CD14-positive monocyte (primary cell): ENCODE measurements at regions not wholly inside any gene's neighbourhood (a gene's known extent, or its start where the extent isn't known, plus 50 kb on each side); places are given as distances from the start of the nearest gene placed in this dataset.

Source experiments
- DNase-seq, 3 donors: peaks; one replicate each; pipeline ENCODE4 v3.0.0-alpha.2; 2011 to 2022
- H2AFZ ChIP-seq: 2 replicates; pipeline ENCODE4 v1.6.0; 2012; ENCODE audit warnings: mild to moderate bottlenecking, low read depth, low read length, inconsistent platforms; ENCODE audit not compliant: insufficient read depth, poor library complexity, severe bottlenecking
- H3K27ac ChIP-seq, 2 donors: 1 replicate in 1 of 2; 2 replicates in 1 of 2; pipeline ENCODE4 v1.5.1; 2012 to 2013; ENCODE audit warnings: low read length in 2 of 2, control low read depth in 1 of 2, inconsistent platforms in 1 of 2, low read depth in 1 of 2, mild to moderate bottlenecking in 1 of 2
- H3K27me3 ChIP-seq, 2 donors: one replicate each; pipeline versions ENCODE4 v1.6.0 to v1.6.1; 2011 to 2013; ENCODE audit warnings: low read length in 2 of 2; ENCODE audit not compliant: control insufficient read depth in 2 of 2, insufficient read depth in 2 of 2
- H3K36me3 ChIP-seq, 2 donors: replicated peaks in 1 of 2; 1 replicate in 1 of 2; 2 replicates in 1 of 2; pipeline versions ENCODE4 v1.5.1 to v1.6.1; 2012 to 2013; ENCODE audit warnings: low read length in 2 of 2, control low read depth in 1 of 2, inconsistent platforms in 1 of 2, mild to moderate bottlenecking in 1 of 2; ENCODE audit not compliant: insufficient read depth in 2 of 2, control insufficient read depth in 1 of 2
- H3K4me1 ChIP-seq, 2 donors: 1 replicate in 1 of 2; 2 replicates in 1 of 2; pipeline versions ENCODE4 v1.5.1 to v1.6.1; 2012 to 2013; ENCODE audit warnings: low read length in 2 of 2, control low read depth in 1 of 2, inconsistent platforms in 1 of 2, mild to moderate bottlenecking in 1 of 2, moderate library complexity in 1 of 2; ENCODE audit not compliant: insufficient read depth in 2 of 2, control insufficient read depth in 1 of 2
- H3K4me2 ChIP-seq: replicated peaks from 2 replicates; pipeline ENCODE3; 2012; ENCODE audit warnings: low read length, moderate library complexity, mild to moderate bottlenecking; ENCODE audit not compliant: poor library complexity, severe bottlenecking; ENCODE audit errors: extremely low read depth
- H3K4me3 ChIP-seq, 3 experiments: fragments of 200-600 bp in 1 of 3; sonication (generic) in 1 of 3; replicated peaks in 1 of 3; 1 replicate in 2 of 3; 2 replicates in 1 of 3; pipeline ENCODE4 v1.5.1; 2011 to 2013; ENCODE audit warnings: low read length in 3 of 3, mild to moderate bottlenecking in 3 of 3, control low read depth in 2 of 3, low read depth in 2 of 3, inconsistent platforms in 1 of 3, moderate library complexity in 1 of 3
- H3K79me2 ChIP-seq: 2 replicates; pipeline ENCODE4 v1.6.0; 2012; ENCODE audit warnings: mild to moderate bottlenecking, control low read depth, inconsistent platforms, low read length, moderate library complexity; ENCODE audit not compliant: insufficient read depth
- H3K9ac ChIP-seq: 2 replicates; pipeline ENCODE4 v1.6.0; 2017; ENCODE audit warnings: low read length, mild to moderate bottlenecking; ENCODE audit not compliant: insufficient read depth, poor library complexity, severe bottlenecking
- H3K9me3 ChIP-seq, 2 donors: replicated peaks in 1 of 2; 1 replicate in 1 of 2; 2 replicates in 1 of 2; pipeline versions ENCODE4 v1.5.1 to v1.6.1; 2012 to 2013; ENCODE audit warnings: low read length in 2 of 2, control low read depth in 1 of 2; ENCODE audit not compliant: control insufficient read depth in 1 of 2, insufficient read depth in 1 of 2
- H4K20me1 ChIP-seq: 2 replicates; pipeline ENCODE4 v1.6.0; 2012; ENCODE audit warnings: mild to moderate bottlenecking, low read length, control low read depth, moderate library complexity; ENCODE audit not compliant: insufficient read depth
- H3K27ac Mint-ChIP-seq, 7 donors: one replicate each; pipeline ENCODE4 v1.8.0; 2020; ENCODE audit warnings: mild to moderate bottlenecking in 7 of 7, mixed read lengths in 7 of 7, moderate library complexity in 6 of 7, inconsistent platforms in 2 of 7
- H3K27me3 Mint-ChIP-seq, 3 donors: one replicate each; pipeline ENCODE4 v1.8.0; 2021 to 2022; ENCODE audit warnings: low read depth in 3 of 3, mild to moderate bottlenecking in 3 of 3, mixed read lengths in 3 of 3, moderate library complexity in 3 of 3, inconsistent platforms in 1 of 3
- H3K36me3 Mint-ChIP-seq, 2 donors: one replicate each; pipeline ENCODE4 v1.8.0; 2020; ENCODE audit warnings: mixed read lengths in 2 of 2, inconsistent platforms in 1 of 2, mild to moderate bottlenecking in 1 of 2
- H3K4me1 Mint-ChIP-seq: one replicate; pipeline ENCODE4 v1.8.0; 2020; ENCODE audit warnings: mild to moderate bottlenecking, mixed read lengths
- H3K4me3 Mint-ChIP-seq, 2 donors: one replicate each; pipeline ENCODE4 v1.8.0; 2020; ENCODE audit warnings: mild to moderate bottlenecking in 2 of 2, mixed read lengths in 2 of 2, moderate library complexity in 1 of 2
- H3K9me3 Mint-ChIP-seq, 7 donors: one replicate each; pipeline ENCODE4 v1.8.0; 2020 to 2022; ENCODE audit warnings: mixed read lengths in 7 of 7, mild to moderate bottlenecking in 6 of 7, moderate library complexity in 6 of 7, inconsistent platforms in 2 of 7
- WGBS: methylation state at CpG from one replicate; pipeline ENCODE4 v1.1.5; 2013; ENCODE audit warnings: missing lambda C conversion rate; ENCODE audit not compliant: insufficient coverage; 5-methylcytosine and 5-hydroxymethylcytosine counted together
- intact Hi-C, 2 donors: fragments of 100-400 bp; cut with micrococcal nuclease; formaldehyde crosslinking; loops; one replicate each; pipeline versions ENCODE4 v1.15.0 to v1.15.1; 2023
- TF ChIP-seq, protein P1 (sequence below): fragments of 200-600 bp; IDR thresholded peaks from one replicate; pipeline ENCODE4 v1.8.0; 2022; ENCODE audit warnings: antibody characterized with exemption, mild to moderate bottlenecking

DNA sequence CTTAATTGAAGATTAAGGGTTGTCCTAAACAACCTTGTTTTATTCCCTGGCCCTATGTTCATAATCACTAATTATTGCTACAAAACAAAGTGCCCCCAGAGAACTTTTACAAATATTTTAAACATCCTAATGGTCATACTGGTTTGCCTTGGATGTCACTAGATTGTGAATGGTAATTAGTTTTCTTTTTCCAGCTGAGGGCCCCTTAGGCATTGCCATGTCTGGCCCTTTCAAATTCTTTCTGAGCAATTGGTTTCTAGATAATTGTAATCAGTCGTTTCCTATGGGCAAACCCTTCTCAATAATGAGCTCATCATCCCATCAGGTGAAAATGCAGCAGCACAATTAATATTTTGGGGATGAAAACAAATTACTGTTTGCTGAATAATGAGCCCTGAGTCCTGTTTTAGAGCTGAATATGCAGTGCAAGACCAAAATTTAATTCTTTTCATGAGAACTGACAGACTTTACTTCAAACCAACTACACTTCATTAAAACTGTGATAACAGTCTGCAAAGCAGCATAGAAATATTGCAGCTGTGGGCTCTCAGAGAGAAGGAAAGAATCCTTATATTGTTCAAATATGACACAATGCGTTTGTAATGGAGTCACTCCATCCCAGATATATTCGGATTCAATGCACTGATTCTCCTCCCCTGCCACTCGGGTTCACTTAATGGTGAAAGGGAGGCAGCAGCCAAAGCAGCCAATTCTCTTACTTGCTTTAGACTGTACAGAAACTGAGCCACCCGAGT, 67.7 kb upstream of the ARHGAP5 start:
- H3K4me1 Mint-ChIP-seq, result no peaks in the 10 kb centered on the region
- Histone ChIP-seq H2AFZ (no peak overlapping the region), H3K4me2 (no peak overlapping the region), H3K27ac (no peak overlapping the region), H3K27me3 (no peaks in the 10 kb centered on the region), H3K79me2 (no peaks in the 10 kb centered on the region), H4K20me1 (no peaks in the 10 kb centered on the region), H3K4me3 (no peak overlapping the region), H3K36me3 (no peaks in the 10 kb centered on the region), H3K9ac (no peak overlapping the region), H3K9me3 (no peaks in the 10 kb centered on the region), H3K4me1 (no peaks in the 10 kb centered on the region)
- TF ChIP-seq, protein P1, sequence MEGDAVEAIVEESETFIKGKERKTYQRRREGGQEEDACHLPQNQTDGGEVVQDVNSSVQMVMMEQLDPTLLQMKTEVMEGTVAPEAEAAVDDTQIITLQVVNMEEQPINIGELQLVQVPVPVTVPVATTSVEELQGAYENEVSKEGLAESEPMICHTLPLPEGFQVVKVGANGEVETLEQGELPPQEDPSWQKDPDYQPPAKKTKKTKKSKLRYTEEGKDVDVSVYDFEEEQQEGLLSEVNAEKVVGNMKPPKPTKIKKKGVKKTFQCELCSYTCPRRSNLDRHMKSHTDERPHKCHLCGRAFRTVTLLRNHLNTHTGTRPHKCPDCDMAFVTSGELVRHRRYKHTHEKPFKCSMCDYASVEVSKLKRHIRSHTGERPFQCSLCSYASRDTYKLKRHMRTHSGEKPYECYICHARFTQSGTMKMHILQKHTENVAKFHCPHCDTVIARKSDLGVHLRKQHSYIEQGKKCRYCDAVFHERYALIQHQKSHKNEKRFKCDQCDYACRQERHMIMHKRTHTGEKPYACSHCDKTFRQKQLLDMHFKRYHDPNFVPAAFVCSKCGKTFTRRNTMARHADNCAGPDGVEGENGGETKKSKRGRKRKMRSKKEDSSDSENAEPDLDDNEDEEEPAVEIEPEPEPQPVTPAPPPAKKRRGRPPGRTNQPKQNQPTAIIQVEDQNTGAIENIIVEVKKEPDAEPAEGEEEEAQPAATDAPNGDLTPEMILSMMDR, result no peak
- DNase-seq, result no peak
- no peaks in the 10 kb centered on the region for H3K36me3 Mint-ChIP-seq
- H3K27ac Mint-ChIP-seq, result no peak overlapping the region
- 80% methylated on average over 1 of the region's 5 CpGs for WGBS
- H3K4me3 Mint-ChIP-seq, result no peak overlapping the region
- H3K27me3 Mint-ChIP-seq, result peaks cover 1 to 8% (median 4%) of the 10 kb centered on the region in 3 donors
- intact Hi-C loops, result no loop called here
- peaks cover 0 to 3% (median 0%) of the 10 kb centered on the region in 7 donors for H3K9me3 Mint-ChIP-seq

DNA sequence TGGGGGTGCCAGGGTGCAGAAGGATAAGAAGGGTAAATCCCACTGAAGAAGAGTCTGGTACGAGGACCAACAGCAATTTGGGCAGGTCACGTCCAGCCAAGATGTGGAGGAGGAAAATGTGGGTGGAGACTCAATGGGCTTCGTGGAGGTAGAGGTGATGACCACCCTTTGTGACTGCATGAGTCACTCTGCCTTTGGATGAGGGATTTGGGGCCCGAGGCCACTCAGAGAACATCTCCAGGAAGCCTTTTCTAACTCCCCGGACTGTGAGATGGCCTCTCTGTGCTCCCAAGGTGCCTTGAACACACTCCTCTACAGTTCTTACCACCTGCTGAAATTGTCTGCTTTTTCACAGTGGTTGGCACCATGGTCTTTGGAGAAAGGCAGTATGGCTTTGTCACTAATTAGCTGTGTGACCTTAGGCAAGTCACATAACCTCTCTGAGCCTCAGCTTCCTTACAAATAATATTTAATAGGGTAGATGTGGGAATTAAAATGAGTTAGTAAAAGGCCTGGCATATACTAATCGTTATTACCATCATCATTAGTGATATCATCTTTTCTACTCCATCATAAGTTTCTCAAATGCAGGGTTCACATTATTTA, 67.0 kb upstream of the ARHGAP5 start:
- intact Hi-C loops, result no loop called here
- Histone ChIP-seq H3K27ac (no peak overlapping the region), H3K36me3 (no peaks in the 10 kb centered on the region), H2AFZ (no peak overlapping the region), H3K4me2 (no peak overlapping the region), H3K27me3 (no peaks in the 10 kb centered on the region), H3K4me3 (no peak overlapping the region), H3K9ac (no peak overlapping the region), H3K4me1 (no peaks in the 10 kb centered on the region), H3K79me2 (no peaks in the 10 kb centered on the region), H3K9me3 (no peaks in the 10 kb centered on the region), H4K20me1 (no peaks in the 10 kb centered on the region)
- TF ChIP-seq, protein P1, result no peak
- no peak overlapping the region for H3K27ac Mint-ChIP-seq
- H3K36me3 Mint-ChIP-seq, result no peaks in the 10 kb centered on the region
- H3K4me3 Mint-ChIP-seq, result no peak overlapping the region
- H3K27me3 Mint-ChIP-seq, result peaks cover 0 to 8% (median 4%) of the 10 kb centered on the region in 3 donors
- peaks cover 0 to 3% (median 0%) of the 10 kb centered on the region in 7 donors for H3K9me3 Mint-ChIP-seq
- 79% methylated on average over 2 of the region's 6 CpGs for WGBS
- no peak for DNase-seq
- no peaks in the 10 kb centered on the region for H3K4me1 Mint-ChIP-seq
